ENCODE measurements at regions not wholly inside any gene's neighbourhood (a gene's known extent, or its start where the extent isn't known, plus 50 kb on each side); places are given as distances from the start of the nearest gene placed in this dataset.

DNA sequence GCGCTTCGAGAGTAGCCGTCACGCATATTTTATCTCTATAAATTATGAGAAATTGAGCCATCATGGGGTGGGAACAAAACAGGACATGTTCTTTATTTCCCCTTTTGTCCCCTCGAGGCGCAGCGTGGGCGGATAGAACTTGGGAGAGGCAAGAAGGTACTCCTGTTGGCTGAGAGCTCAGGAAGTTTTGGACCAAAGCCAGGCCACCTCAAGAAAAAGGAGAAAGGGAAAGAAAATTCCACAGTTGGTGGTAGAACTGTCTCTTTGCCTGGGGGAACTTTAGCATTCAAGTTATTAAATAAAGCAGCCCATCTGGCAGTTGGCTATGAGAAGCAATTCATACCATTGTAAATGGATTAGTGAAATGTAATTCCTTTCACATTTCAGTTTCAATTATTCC lies 76.4 kb upstream of the DSCAM start:
- H3K36me3 ChIP-seq (ENCODE audit: control insufficient read depth, insufficient read depth, low read length) = no peaks in the 10 kb centered on the region
- DNase-seq (ENCODE audit: extremely low read depth, insufficient read length) = no peak
- H3K27me3 ChIP-seq (replicated peaks; ENCODE audit: control insufficient read depth, insufficient read depth, low read length) = no peaks in the 10 kb centered on the region
- H3K4me3 ChIP-seq (replicated peaks; ENCODE audit: low read depth, low read length) = no peak overlapping the region
- TF ChIP-seq, protein P1, sequence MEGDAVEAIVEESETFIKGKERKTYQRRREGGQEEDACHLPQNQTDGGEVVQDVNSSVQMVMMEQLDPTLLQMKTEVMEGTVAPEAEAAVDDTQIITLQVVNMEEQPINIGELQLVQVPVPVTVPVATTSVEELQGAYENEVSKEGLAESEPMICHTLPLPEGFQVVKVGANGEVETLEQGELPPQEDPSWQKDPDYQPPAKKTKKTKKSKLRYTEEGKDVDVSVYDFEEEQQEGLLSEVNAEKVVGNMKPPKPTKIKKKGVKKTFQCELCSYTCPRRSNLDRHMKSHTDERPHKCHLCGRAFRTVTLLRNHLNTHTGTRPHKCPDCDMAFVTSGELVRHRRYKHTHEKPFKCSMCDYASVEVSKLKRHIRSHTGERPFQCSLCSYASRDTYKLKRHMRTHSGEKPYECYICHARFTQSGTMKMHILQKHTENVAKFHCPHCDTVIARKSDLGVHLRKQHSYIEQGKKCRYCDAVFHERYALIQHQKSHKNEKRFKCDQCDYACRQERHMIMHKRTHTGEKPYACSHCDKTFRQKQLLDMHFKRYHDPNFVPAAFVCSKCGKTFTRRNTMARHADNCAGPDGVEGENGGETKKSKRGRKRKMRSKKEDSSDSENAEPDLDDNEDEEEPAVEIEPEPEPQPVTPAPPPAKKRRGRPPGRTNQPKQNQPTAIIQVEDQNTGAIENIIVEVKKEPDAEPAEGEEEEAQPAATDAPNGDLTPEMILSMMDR (IDR thresholded peaks at IDR 0.05; ENCODE audit: insufficient read depth, low read length, poor library complexity, severe bottlenecking) = no peak

- H3K27me3 ChIP-seq (replicated peaks; ENCODE audit: control insufficient read depth, insufficient read depth, low read length) = no peaks in the 10 kb centered on the region
- no peaks in the 10 kb centered on the region for H3K36me3 ChIP-seq (ENCODE audit: control insufficient read depth, insufficient read depth, low read length)
- H3K4me3 ChIP-seq (replicated peaks; ENCODE audit: low read depth, low read length) = no peak overlapping the region
- no peak for DNase-seq (ENCODE audit: extremely low read depth, insufficient read length)
- TF ChIP-seq, protein P1 (IDR thresholded peaks at IDR 0.05; ENCODE audit: insufficient read depth, low read length, poor library complexity, severe bottlenecking) = no peak
These were observed 76.9 kb upstream of the DSCAM start for GRCh38 chr21:40923901-40924300.

- H3K36me3 ChIP-seq (ENCODE audit: control insufficient read depth, insufficient read depth, low read length) = no peaks in the 10 kb centered on the region
- H3K4me3 ChIP-seq (replicated peaks; ENCODE audit: low read depth, low read length) = no peak overlapping the region
- TF ChIP-seq, protein P1 (IDR thresholded peaks at IDR 0.05; ENCODE audit: insufficient read depth, low read length, poor library complexity, severe bottlenecking) = no peak
- no peak for DNase-seq (ENCODE audit: extremely low read depth, insufficient read length)
- H3K27me3 ChIP-seq (replicated peaks; ENCODE audit: control insufficient read depth, insufficient read depth, low read length) = no peaks in the 10 kb centered on the region
These were observed 77.7 kb upstream of the DSCAM start for GRCh38 chr21:40924641-40925040.

GRCh38 chr21:40926238-40926637 lies 79.3 kb upstream of the DSCAM start:
- H3K4me3 ChIP-seq (replicated peaks; ENCODE audit: low read depth, low read length) = no peak overlapping the region
- H3K36me3 ChIP-seq (ENCODE audit: control insufficient read depth, insufficient read depth, low read length) = no peaks in the 10 kb centered on the region
- TF ChIP-seq, protein P1 (IDR thresholded peaks at IDR 0.05; ENCODE audit: insufficient read depth, low read length, poor library complexity, severe bottlenecking) = no peak
- no peak for DNase-seq (ENCODE audit: extremely low read depth, insufficient read length)
- no peaks in the 10 kb centered on the region for H3K27me3 ChIP-seq (replicated peaks; ENCODE audit: control insufficient read depth, insufficient read depth, low read length)

DNA sequence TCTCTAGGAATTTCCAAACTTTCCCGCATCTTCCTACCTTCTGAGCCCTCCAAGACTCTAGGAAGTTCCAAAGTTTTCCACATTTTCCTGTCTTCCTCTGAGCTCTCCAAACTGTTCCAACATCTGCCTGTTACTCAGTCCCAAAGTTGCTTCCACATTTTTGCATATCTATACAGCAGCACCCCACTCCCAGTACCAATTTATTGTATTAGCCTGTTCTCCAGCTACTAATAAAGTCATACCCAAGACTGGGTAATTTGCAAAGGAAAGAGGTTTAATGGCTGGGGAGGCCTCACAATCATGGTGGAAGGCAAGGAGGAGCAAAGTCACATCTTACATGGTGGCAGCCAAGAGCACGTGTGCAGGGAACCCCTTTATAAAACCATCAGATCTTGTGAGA lies 82.9 kb upstream of the DSCAM start:
- no peak for DNase-seq (ENCODE audit: extremely low read depth, insufficient read length)
- Histone ChIP-seq H3K36me3 (ENCODE audit: control insufficient read depth, insufficient read depth, low read length) (no peaks in the 10 kb centered on the region), H3K27me3 (replicated peaks; ENCODE audit: control insufficient read depth, insufficient read depth, low read length) (no peaks in the 10 kb centered on the region), H3K4me3 (replicated peaks; ENCODE audit: low read depth, low read length) (no peak overlapping the region)
- TF ChIP-seq, protein P1 (IDR thresholded peaks at IDR 0.05; ENCODE audit: insufficient read depth, low read length, poor library complexity, severe bottlenecking) = no peak

GRCh38 chr21:40931197-40931596 lies 84.2 kb upstream of the DSCAM start:
- Histone ChIP-seq H3K27me3 (replicated peaks; ENCODE audit: control insufficient read depth, insufficient read depth, low read length) (no peaks in the 10 kb centered on the region), H3K4me3 (replicated peaks; ENCODE audit: low read depth, low read length) (no peak overlapping the region), H3K36me3 (ENCODE audit: control insufficient read depth, insufficient read depth, low read length) (no peaks in the 10 kb centered on the region)
- DNase-seq (ENCODE audit: extremely low read depth, insufficient read length) = no peak
- TF ChIP-seq, protein P1 (IDR thresholded peaks at IDR 0.05; ENCODE audit: insufficient read depth, low read length, poor library complexity, severe bottlenecking) = no peak

Measured in GM06990 (cell line).